GM23338 (cell line): ENCODE measurements at regions not wholly inside any gene's neighbourhood (a gene's known extent, or its start where the extent isn't known, plus 50 kb on each side); places are given as distances from the start of the nearest gene placed in this dataset.

Experiments used
- ATAC-seq: fragments of 200-7000 bp; cut with Tn5 transposase; 3 replicates; pipeline ENCODE4 v1.9.1; 2020
- DNase-seq: peaks from one replicate; pipeline ENCODE4 v3.0.0-alpha.2; 2015; ENCODE audit warnings: low spot score
- H2AFZ ChIP-seq: fragments of 200-600 bp; sonication (generic); 2 replicates; pipeline ENCODE4 v1.8.0; 2016; ENCODE audit warnings: antibody characterized with exemption, mild to moderate bottlenecking, moderate library complexity
- H3F3A ChIP-seq: fragments of 200-600 bp; sonication (generic); replicated peaks from 2 replicates; pipeline ENCODE4 v1.8.0; 2017; ENCODE audit warnings: antibody characterized with exemption, mixed run types, low read depth
- H3K27ac ChIP-seq: fragments of 200-600 bp; sonication (generic); 2 replicates; pipeline ENCODE4 v1.6.1; 2016; ENCODE audit warnings: low read depth
- H3K27me3 ChIP-seq: fragments of 200-600 bp; sonication (generic); 2 replicates; pipeline ENCODE4 v1.8.0; 2016; ENCODE audit warnings: mild to moderate bottlenecking, mixed run types, moderate library complexity; ENCODE audit not compliant: insufficient read depth
- H3K36me3 ChIP-seq: fragments of 200-600 bp; sonication (generic); 2 replicates; pipeline ENCODE4 v1.8.0; 2016; ENCODE audit warnings: mild to moderate bottlenecking; ENCODE audit not compliant: insufficient read depth
- H3K4me1 ChIP-seq: fragments of 200-600 bp; sonication (generic); 2 replicates; pipeline ENCODE4 v1.8.0; 2016; ENCODE audit warnings: mild to moderate bottlenecking, moderate library complexity; ENCODE audit not compliant: insufficient read depth
- H3K4me2 ChIP-seq: fragments of 200-600 bp; sonication (generic); 2 replicates; pipeline ENCODE4 v1.7.1; 2017; ENCODE audit warnings: mixed run types
- H3K4me3 ChIP-seq: fragments of 200-600 bp; sonication (generic); 2 replicates; pipeline ENCODE4 v1.6.1; 2016; ENCODE audit warnings: mixed run types
- H3K79me2 ChIP-seq: fragments of 200-600 bp; sonication (generic); replicated peaks from 2 replicates; pipeline ENCODE4 v1.8.0; 2017; ENCODE audit warnings: mild to moderate bottlenecking; ENCODE audit not compliant: insufficient read depth
- H3K9me2 ChIP-seq: fragments of 200-600 bp; sonication (generic); 2 replicates; pipeline ENCODE4 v1.8.0; 2017; ENCODE audit not compliant: insufficient read depth
- H4K20me1 ChIP-seq: fragments of 200-600 bp; sonication (generic); replicated peaks from 2 replicates; pipeline ENCODE4 v1.8.0; 2017; ENCODE audit warnings: mild to moderate bottlenecking; ENCODE audit not compliant: insufficient read depth
- H3K27ac Mint-ChIP-seq: 2 replicates; pipeline ENCODE4 v1.8.0; 2020; ENCODE audit warnings: inconsistent platforms, mild to moderate bottlenecking, moderate library complexity, mixed read lengths
- H3K27me3 Mint-ChIP-seq: 3 replicates; pipeline ENCODE4 v1.8.0; 2022; ENCODE audit warnings: low read depth, mild to moderate bottlenecking, moderate library complexity, mixed read lengths, inconsistent platforms; ENCODE audit not compliant: insufficient read depth, poor library complexity
- H3K36me3 Mint-ChIP-seq: 3 replicates; pipeline ENCODE4 v1.8.0; 2021; ENCODE audit warnings: low read depth, mild to moderate bottlenecking, inconsistent platforms, moderate library complexity, mixed read lengths
- H3K4me1 Mint-ChIP-seq: 3 replicates; pipeline ENCODE4 v1.8.0; 2020; ENCODE audit warnings: mild to moderate bottlenecking, inconsistent platforms, mixed read lengths
- H3K4me3 Mint-ChIP-seq: 3 replicates; pipeline ENCODE4 v1.8.0; 2021; ENCODE audit warnings: moderate library complexity, mild to moderate bottlenecking, inconsistent platforms, mixed read lengths
- H3K9me3 Mint-ChIP-seq: 3 replicates; pipeline ENCODE4 v1.8.0; 2020; ENCODE audit warnings: moderate library complexity, mild to moderate bottlenecking, inconsistent platforms, mixed read lengths
- CREB1 ChIP-seq: fragments of 250-450 bp; sonication (Bioruptor Pico); IDR thresholded peaks from 2 replicates; pipeline ENCODE4 v1.5.0; 2020; ENCODE audit warnings: low read depth, mild to moderate bottlenecking, moderate library complexity
- EZH2 ChIP-seq: fragments of 200-600 bp; sonication (generic); IDR thresholded peaks from one replicate; pipeline ENCODE4 v1.8.0; 2017; ENCODE audit warnings: antibody characterized with exemption, mild to moderate bottlenecking, low read depth; ENCODE audit not compliant: unreplicated experiment
- EZH2phosphoT487 ChIP-seq: fragments of 200-600 bp; sonication (generic); IDR thresholded peaks from one replicate; pipeline ENCODE4 v1.8.1; 2018; ENCODE audit warnings: antibody characterized with exemption; ENCODE audit not compliant: unreplicated experiment
- JUNB ChIP-seq: IDR thresholded peaks from one replicate; pipeline ENCODE4 v1.6.1; 2016; ENCODE audit warnings: antibody characterized with exemption; ENCODE audit not compliant: unreplicated experiment
- NANOG ChIP-seq: IDR thresholded peaks from 2 replicates; pipeline ENCODE4 v1.6.1; 2016; ENCODE audit warnings: antibody characterized with exemption, borderline replicate concordance
- POLR2AphosphoS5 ChIP-seq: IDR thresholded peaks from 2 replicates; pipeline ENCODE4 v1.6.1; 2016; ENCODE audit warnings: antibody characterized with exemption, low read depth
- STAT1 ChIP-seq: IDR thresholded peaks from one replicate; pipeline ENCODE4 v1.6.1; 2016; ENCODE audit warnings: antibody characterized with exemption; ENCODE audit not compliant: unreplicated experiment
- ZNF114 ChIP-seq: fragments of 250-450 bp; sonication (Bioruptor Pico); IDR thresholded peaks from 2 replicates; pipeline ENCODE4 v1.5.0; 2020; ENCODE audit warnings: mild to moderate bottlenecking, moderate library complexity
- ZNF331 ChIP-seq: fragments of 250-450 bp; sonication (Bioruptor Pico); IDR thresholded peaks from 2 replicates; pipeline ENCODE4 v1.5.0; 2020; ENCODE audit warnings: low read depth, mild to moderate bottlenecking, moderate library complexity
- TF ChIP-seq, protein P1 (sequence below): IDR thresholded peaks from one replicate; pipeline ENCODE4 v1.6.1; 2018; ENCODE audit warnings: antibody characterized with exemption; ENCODE audit not compliant: unreplicated experiment
- TF ChIP-seq, protein P2 (sequence below): fragments of 250-450 bp; sonication (Bioruptor Pico); IDR thresholded peaks from 2 replicates; pipeline ENCODE4 v1.5.0; 2020; ENCODE audit warnings: mild to moderate bottlenecking, moderate library complexity
- TF ChIP-seq, protein P3 (sequence below): IDR thresholded peaks from 2 replicates; pipeline ENCODE4 v1.6.1; 2016; ENCODE audit warnings: antibody characterized with exemption
- TF ChIP-seq, protein P4 (sequence below), 2 experiments: fragments of 200-600 bp in 1 of 2; sonication (generic) in 1 of 2; conservative IDR thresholded peaks; 2 replicates each; pipeline versions ENCODE4 v1.5.1 to v1.6.1; 2016 to 2017; ENCODE audit warnings: antibody characterized with exemption in 2 of 2, low read depth in 2 of 2, mild to moderate bottlenecking in 2 of 2, moderate library complexity in 1 of 2

DNA sequence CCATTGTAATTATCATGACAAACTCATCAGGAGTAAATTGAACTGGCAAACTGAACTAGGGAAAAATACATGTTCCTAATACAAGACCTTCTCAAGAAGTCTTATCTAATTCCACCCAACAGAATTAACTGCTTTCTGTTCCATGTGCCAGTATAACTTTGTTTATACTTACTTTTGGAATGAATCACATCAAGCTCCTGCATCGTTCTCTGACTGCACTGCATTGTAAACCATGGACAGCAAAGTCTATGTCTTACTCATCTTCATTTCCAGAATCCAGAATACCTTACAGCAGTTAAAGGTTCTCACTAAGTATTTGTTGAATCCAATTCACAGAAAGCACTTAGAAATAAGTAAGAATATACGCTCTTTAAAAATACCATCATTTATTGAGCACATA lies 102.8 kb downstream of the PLK2 start:
- H3K9me3 Mint-ChIP-seq = no peaks in the 10 kb centered on the region
- H3K4me1 Mint-ChIP-seq = peaks cover 27% of the 10 kb centered on the region
- H3K4me3 Mint-ChIP-seq = no peak overlapping the region
- Histone ChIP-seq H3K4me2 (no peak overlapping the region), H3K36me3 (no peaks in the 10 kb centered on the region), H4K20me1 (no peaks in the 10 kb centered on the region), H3K27ac (no peak overlapping the region), H3K4me1 (0 out of 2 replicates have a peak, but pooled peaks cover 3% of the 10 kb centered on the region), H3F3A (no peaks in the 10 kb centered on the region), H3K9me2 (0 out of 2 replicates have a peak, but pooled peaks cover 4% of the 10 kb centered on the region), H3K79me2 (no peaks in the 10 kb centered on the region), H2AFZ (no peak overlapping the region), H3K27me3 (no peaks in the 10 kb centered on the region), H3K4me3 (no peak overlapping the region)
- H3K36me3 Mint-ChIP-seq = no peaks in the 10 kb centered on the region
- no peak for ATAC-seq
- H3K27ac Mint-ChIP-seq = no peak overlapping the region
- TF ChIP-seq ZNF331 (CRISPR knock-in tag) (no peak), EZH2phosphoT487 (no peak), EZH2 (no peak), JUNB (no peak), POLR2AphosphoS5 (no peak), CREB1 (CRISPR knock-in tag) (no peak), STAT1 (no peak), NANOG (no peak), ZNF114 (no peak)
- TF ChIP-seq, protein P1, sequence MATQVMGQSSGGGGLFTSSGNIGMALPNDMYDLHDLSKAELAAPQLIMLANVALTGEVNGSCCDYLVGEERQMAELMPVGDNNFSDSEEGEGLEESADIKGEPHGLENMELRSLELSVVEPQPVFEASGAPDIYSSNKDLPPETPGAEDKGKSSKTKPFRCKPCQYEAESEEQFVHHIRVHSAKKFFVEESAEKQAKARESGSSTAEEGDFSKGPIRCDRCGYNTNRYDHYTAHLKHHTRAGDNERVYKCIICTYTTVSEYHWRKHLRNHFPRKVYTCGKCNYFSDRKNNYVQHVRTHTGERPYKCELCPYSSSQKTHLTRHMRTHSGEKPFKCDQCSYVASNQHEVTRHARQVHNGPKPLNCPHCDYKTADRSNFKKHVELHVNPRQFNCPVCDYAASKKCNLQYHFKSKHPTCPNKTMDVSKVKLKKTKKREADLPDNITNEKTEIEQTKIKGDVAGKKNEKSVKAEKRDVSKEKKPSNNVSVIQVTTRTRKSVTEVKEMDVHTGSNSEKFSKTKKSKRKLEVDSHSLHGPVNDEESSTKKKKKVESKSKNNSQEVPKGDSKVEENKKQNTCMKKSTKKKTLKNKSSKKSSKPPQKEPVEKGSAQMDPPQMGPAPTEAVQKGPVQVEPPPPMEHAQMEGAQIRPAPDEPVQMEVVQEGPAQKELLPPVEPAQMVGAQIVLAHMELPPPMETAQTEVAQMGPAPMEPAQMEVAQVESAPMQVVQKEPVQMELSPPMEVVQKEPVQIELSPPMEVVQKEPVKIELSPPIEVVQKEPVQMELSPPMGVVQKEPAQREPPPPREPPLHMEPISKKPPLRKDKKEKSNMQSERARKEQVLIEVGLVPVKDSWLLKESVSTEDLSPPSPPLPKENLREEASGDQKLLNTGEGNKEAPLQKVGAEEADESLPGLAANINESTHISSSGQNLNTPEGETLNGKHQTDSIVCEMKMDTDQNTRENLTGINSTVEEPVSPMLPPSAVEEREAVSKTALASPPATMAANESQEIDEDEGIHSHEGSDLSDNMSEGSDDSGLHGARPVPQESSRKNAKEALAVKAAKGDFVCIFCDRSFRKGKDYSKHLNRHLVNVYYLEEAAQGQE = no peak
- TF ChIP-seq, protein P2, sequence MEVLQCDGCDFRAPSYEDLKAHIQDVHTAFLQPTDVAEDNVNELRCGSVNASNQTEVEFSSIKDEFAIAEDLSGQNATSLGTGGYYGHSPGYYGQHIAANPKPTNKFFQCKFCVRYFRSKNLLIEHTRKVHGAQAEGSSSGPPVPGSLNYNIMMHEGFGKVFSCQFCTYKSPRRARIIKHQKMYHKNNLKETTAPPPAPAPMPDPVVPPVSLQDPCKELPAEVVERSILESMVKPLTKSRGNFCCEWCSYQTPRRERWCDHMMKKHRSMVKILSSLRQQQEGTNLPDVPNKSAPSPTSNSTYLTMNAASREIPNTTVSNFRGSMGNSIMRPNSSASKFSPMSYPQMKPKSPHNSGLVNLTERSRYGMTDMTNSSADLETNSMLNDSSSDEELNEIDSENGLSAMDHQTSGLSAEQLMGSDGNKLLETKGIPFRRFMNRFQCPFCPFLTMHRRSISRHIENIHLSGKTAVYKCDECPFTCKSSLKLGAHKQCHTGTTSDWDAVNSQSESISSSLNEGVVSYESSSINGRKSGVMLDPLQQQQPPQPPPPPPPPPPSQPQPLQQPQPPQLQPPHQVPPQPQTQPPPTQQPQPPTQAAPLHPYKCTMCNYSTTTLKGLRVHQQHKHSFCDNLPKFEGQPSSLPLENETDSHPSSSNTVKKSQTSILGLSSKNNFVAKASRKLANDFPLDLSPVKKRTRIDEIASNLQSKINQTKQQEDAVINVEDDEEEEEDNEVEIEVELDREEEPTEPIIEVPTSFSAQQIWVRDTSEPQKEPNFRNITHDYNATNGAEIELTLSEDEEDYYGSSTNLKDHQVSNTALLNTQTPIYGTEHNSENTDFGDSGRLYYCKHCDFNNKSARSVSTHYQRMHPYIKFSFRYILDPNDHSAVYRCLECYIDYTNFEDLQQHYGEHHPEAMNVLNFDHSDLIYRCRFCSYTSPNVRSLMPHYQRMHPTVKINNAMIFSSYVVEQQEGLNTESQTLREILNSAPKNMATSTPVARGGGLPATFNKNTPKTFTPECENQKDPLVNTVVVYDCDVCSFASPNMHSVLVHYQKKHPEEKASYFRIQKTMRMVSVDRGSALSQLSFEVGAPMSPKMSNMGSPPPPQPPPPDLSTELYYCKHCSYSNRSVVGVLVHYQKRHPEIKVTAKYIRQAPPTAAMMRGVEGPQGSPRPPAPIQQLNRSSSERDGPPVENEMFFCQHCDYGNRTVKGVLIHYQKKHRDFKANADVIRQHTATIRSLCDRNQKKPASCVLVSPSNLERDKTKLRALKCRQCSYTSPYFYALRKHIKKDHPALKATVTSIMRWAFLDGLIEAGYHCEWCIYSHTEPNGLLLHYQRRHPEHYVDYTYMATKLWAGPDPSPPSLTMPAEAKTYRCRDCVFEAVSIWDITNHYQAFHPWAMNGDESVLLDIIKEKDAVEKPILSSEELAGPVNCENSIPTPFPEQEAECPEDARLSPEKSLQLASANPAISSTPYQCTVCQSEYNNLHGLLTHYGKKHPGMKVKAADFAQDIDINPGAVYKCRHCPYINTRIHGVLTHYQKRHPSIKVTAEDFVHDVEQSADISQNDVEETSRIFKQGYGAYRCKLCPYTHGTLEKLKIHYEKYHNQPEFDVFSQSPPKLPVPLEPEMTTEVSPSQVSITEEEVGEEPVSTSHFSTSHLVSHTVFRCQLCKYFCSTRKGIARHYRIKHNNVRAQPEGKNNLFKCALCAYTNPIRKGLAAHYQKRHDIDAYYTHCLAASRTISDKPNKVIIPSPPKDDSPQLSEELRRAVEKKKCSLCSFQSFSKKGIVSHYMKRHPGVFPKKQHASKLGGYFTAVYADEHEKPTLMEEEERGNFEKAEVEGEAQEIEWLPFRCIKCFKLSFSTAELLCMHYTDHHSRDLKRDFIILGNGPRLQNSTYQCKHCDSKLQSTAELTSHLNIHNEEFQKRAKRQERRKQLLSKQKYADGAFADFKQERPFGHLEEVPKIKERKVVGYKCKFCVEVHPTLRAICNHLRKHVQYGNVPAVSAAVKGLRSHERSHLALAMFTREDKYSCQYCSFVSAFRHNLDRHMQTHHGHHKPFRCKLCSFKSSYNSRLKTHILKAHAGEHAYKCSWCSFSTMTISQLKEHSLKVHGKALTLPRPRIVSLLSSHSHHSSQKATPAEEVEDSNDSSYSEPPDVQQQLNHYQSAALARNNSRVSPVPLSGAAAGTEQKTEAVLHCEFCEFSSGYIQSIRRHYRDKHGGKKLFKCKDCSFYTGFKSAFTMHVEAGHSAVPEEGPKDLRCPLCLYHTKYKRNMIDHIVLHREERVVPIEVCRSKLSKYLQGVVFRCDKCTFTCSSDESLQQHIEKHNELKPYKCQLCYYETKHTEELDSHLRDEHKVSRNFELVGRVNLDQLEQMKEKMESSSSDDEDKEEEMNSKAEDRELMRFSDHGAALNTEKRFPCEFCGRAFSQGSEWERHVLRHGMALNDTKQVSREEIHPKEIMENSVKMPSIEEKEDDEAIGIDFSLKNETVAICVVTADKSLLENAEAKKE (CRISPR knock-in tag) = no peak
- TF ChIP-seq, protein P3, sequence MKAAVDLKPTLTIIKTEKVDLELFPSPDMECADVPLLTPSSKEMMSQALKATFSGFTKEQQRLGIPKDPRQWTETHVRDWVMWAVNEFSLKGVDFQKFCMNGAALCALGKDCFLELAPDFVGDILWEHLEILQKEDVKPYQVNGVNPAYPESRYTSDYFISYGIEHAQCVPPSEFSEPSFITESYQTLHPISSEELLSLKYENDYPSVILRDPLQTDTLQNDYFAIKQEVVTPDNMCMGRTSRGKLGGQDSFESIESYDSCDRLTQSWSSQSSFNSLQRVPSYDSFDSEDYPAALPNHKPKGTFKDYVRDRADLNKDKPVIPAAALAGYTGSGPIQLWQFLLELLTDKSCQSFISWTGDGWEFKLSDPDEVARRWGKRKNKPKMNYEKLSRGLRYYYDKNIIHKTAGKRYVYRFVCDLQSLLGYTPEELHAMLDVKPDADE = no peak
- TF ChIP-seq, protein P4, sequence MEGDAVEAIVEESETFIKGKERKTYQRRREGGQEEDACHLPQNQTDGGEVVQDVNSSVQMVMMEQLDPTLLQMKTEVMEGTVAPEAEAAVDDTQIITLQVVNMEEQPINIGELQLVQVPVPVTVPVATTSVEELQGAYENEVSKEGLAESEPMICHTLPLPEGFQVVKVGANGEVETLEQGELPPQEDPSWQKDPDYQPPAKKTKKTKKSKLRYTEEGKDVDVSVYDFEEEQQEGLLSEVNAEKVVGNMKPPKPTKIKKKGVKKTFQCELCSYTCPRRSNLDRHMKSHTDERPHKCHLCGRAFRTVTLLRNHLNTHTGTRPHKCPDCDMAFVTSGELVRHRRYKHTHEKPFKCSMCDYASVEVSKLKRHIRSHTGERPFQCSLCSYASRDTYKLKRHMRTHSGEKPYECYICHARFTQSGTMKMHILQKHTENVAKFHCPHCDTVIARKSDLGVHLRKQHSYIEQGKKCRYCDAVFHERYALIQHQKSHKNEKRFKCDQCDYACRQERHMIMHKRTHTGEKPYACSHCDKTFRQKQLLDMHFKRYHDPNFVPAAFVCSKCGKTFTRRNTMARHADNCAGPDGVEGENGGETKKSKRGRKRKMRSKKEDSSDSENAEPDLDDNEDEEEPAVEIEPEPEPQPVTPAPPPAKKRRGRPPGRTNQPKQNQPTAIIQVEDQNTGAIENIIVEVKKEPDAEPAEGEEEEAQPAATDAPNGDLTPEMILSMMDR (conservative IDR thresholded peaks at IDR 0.05; ENCODE audit: low read depth in 2 of 2) = no peak
- H3K27me3 Mint-ChIP-seq = peaks cover 3% of the 10 kb centered on the region
- DNase-seq = no peak
